CD14-positive monocyte (primary cell): ENCODE measurements at regions not wholly inside any gene's neighbourhood (a gene's known extent, or its start where the extent isn't known, plus 50 kb on each side); places are given as distances from the start of the nearest gene placed in this dataset.

Experiments used
- DNase-seq, 3 donors: peaks; one replicate each; pipeline ENCODE4 v3.0.0-alpha.2; 2011 to 2022
- H2AFZ ChIP-seq: 2 replicates; pipeline ENCODE4 v1.6.0; 2012; ENCODE audit warnings: mild to moderate bottlenecking, low read depth, low read length, inconsistent platforms; ENCODE audit not compliant: insufficient read depth, poor library complexity, severe bottlenecking
- H3K27ac ChIP-seq, 2 donors: 1 replicate in 1 of 2; 2 replicates in 1 of 2; pipeline ENCODE4 v1.5.1; 2012 to 2013; ENCODE audit warnings: low read length in 2 of 2, control low read depth in 1 of 2, inconsistent platforms in 1 of 2, low read depth in 1 of 2, mild to moderate bottlenecking in 1 of 2
- H3K27me3 ChIP-seq, 2 donors: one replicate each; pipeline versions ENCODE4 v1.6.0 to v1.6.1; 2011 to 2013; ENCODE audit warnings: low read length in 2 of 2; ENCODE audit not compliant: control insufficient read depth in 2 of 2, insufficient read depth in 2 of 2
- H3K36me3 ChIP-seq, 2 donors: replicated peaks in 1 of 2; 1 replicate in 1 of 2; 2 replicates in 1 of 2; pipeline versions ENCODE4 v1.5.1 to v1.6.1; 2012 to 2013; ENCODE audit warnings: low read length in 2 of 2, control low read depth in 1 of 2, inconsistent platforms in 1 of 2, mild to moderate bottlenecking in 1 of 2; ENCODE audit not compliant: insufficient read depth in 2 of 2, control insufficient read depth in 1 of 2
- H3K4me1 ChIP-seq, 2 donors: 1 replicate in 1 of 2; 2 replicates in 1 of 2; pipeline versions ENCODE4 v1.5.1 to v1.6.1; 2012 to 2013; ENCODE audit warnings: low read length in 2 of 2, control low read depth in 1 of 2, inconsistent platforms in 1 of 2, mild to moderate bottlenecking in 1 of 2, moderate library complexity in 1 of 2; ENCODE audit not compliant: insufficient read depth in 2 of 2, control insufficient read depth in 1 of 2
- H3K4me2 ChIP-seq: replicated peaks from 2 replicates; pipeline ENCODE3; 2012; ENCODE audit warnings: low read length, moderate library complexity, mild to moderate bottlenecking; ENCODE audit not compliant: poor library complexity, severe bottlenecking; ENCODE audit errors: extremely low read depth
- H3K4me3 ChIP-seq, 3 experiments: fragments of 200-600 bp in 1 of 3; sonication (generic) in 1 of 3; replicated peaks in 1 of 3; 1 replicate in 2 of 3; 2 replicates in 1 of 3; pipeline ENCODE4 v1.5.1; 2011 to 2013; ENCODE audit warnings: low read length in 3 of 3, mild to moderate bottlenecking in 3 of 3, control low read depth in 2 of 3, low read depth in 2 of 3, inconsistent platforms in 1 of 3, moderate library complexity in 1 of 3
- H3K79me2 ChIP-seq: 2 replicates; pipeline ENCODE4 v1.6.0; 2012; ENCODE audit warnings: mild to moderate bottlenecking, control low read depth, inconsistent platforms, low read length, moderate library complexity; ENCODE audit not compliant: insufficient read depth
- H3K9ac ChIP-seq: 2 replicates; pipeline ENCODE4 v1.6.0; 2017; ENCODE audit warnings: low read length, mild to moderate bottlenecking; ENCODE audit not compliant: insufficient read depth, poor library complexity, severe bottlenecking
- H3K9me3 ChIP-seq, 2 donors: replicated peaks in 1 of 2; 1 replicate in 1 of 2; 2 replicates in 1 of 2; pipeline versions ENCODE4 v1.5.1 to v1.6.1; 2012 to 2013; ENCODE audit warnings: low read length in 2 of 2, control low read depth in 1 of 2; ENCODE audit not compliant: control insufficient read depth in 1 of 2, insufficient read depth in 1 of 2
- H4K20me1 ChIP-seq: 2 replicates; pipeline ENCODE4 v1.6.0; 2012; ENCODE audit warnings: mild to moderate bottlenecking, low read length, control low read depth, moderate library complexity; ENCODE audit not compliant: insufficient read depth
- H3K27ac Mint-ChIP-seq, 7 donors: one replicate each; pipeline ENCODE4 v1.8.0; 2020; ENCODE audit warnings: mild to moderate bottlenecking in 7 of 7, mixed read lengths in 7 of 7, moderate library complexity in 6 of 7, inconsistent platforms in 2 of 7
- H3K27me3 Mint-ChIP-seq, 3 donors: one replicate each; pipeline ENCODE4 v1.8.0; 2021 to 2022; ENCODE audit warnings: low read depth in 3 of 3, mild to moderate bottlenecking in 3 of 3, mixed read lengths in 3 of 3, moderate library complexity in 3 of 3, inconsistent platforms in 1 of 3
- H3K36me3 Mint-ChIP-seq, 2 donors: one replicate each; pipeline ENCODE4 v1.8.0; 2020; ENCODE audit warnings: mixed read lengths in 2 of 2, inconsistent platforms in 1 of 2, mild to moderate bottlenecking in 1 of 2
- H3K4me1 Mint-ChIP-seq: one replicate; pipeline ENCODE4 v1.8.0; 2020; ENCODE audit warnings: mild to moderate bottlenecking, mixed read lengths
- H3K4me3 Mint-ChIP-seq, 2 donors: one replicate each; pipeline ENCODE4 v1.8.0; 2020; ENCODE audit warnings: mild to moderate bottlenecking in 2 of 2, mixed read lengths in 2 of 2, moderate library complexity in 1 of 2
- H3K9me3 Mint-ChIP-seq, 7 donors: one replicate each; pipeline ENCODE4 v1.8.0; 2020 to 2022; ENCODE audit warnings: mixed read lengths in 7 of 7, mild to moderate bottlenecking in 6 of 7, moderate library complexity in 6 of 7, inconsistent platforms in 2 of 7
- CTCF ChIP-seq: fragments of 200-600 bp; IDR thresholded peaks from one replicate; pipeline ENCODE4 v1.8.0; 2022; ENCODE audit warnings: antibody characterized with exemption, mild to moderate bottlenecking
- WGBS: methylation state at CpG from one replicate; pipeline ENCODE4 v1.1.5; 2013; ENCODE audit warnings: missing lambda C conversion rate; ENCODE audit not compliant: insufficient coverage; 5-methylcytosine and 5-hydroxymethylcytosine counted together
- intact Hi-C, 2 donors: fragments of 100-400 bp; cut with micrococcal nuclease; formaldehyde crosslinking; loops; one replicate each; pipeline versions ENCODE4 v1.15.0 to v1.15.1; 2023

- H3K4me3 Mint-ChIP-seq, result no peak overlapping the region
- Histone ChIP-seq H2AFZ (no peak overlapping the region), H3K4me1 (no peaks in the 10 kb centered on the region), H3K27ac (no peak overlapping the region), H3K79me2 (no peaks in the 10 kb centered on the region), H3K9me3 (peaks cover 4 to 11% of the 10 kb centered on the region in 2 donors), H3K9ac (no peak overlapping the region), H3K36me3 (no peaks in the 10 kb centered on the region), H3K27me3 (no peaks in the 10 kb centered on the region), H3K4me2 (no peak overlapping the region), H4K20me1 (no peaks in the 10 kb centered on the region), H3K4me3 (no peak overlapping the region)
- no peaks in the 10 kb centered on the region for H3K4me1 Mint-ChIP-seq
- intact Hi-C loops, result no loop called here
- no peaks in the 10 kb centered on the region for H3K36me3 Mint-ChIP-seq
- H3K9me3 Mint-ChIP-seq, result peaks cover 0 to 11% (median 3%) of the 10 kb centered on the region in 7 donors
- no peak for DNase-seq
- WGBS, result 96% methylated on average over 6 of the region's 9 CpGs
- H3K27me3 Mint-ChIP-seq, result no peaks in the 10 kb centered on the region
- peak overlapping the region in 1 of 7 donors; percentile 54 for H3K27ac Mint-ChIP-seq
- no peak for TF ChIP-seq CTCF
These were observed 1063.9 kb upstream of the ACO1 start for GRCh38 chr9:31320494-31320893.

GRCh38 chr9:31321256-31321655, 1063.2 kb upstream of the ACO1 start:
- H3K9me3 Mint-ChIP-seq, result peaks cover 0 to 12% (median 3%) of the 10 kb centered on the region in 7 donors
- H3K27ac Mint-ChIP-seq, result no peak overlapping the region
- no peaks in the 10 kb centered on the region for H4K20me1 ChIP-seq
- H3K79me2 ChIP-seq, result no peaks in the 10 kb centered on the region
- no peaks in the 10 kb centered on the region for H3K27me3 Mint-ChIP-seq
- H3K27ac ChIP-seq, result no peak overlapping the region
- H3K9me3 ChIP-seq, result peaks cover 4 to 11% of the 10 kb centered on the region in 2 donors
- H3K4me3 ChIP-seq, result no peak overlapping the region
- intact Hi-C loops, result no loop called here
- H3K36me3 ChIP-seq, result no peaks in the 10 kb centered on the region
- no peak for DNase-seq
- H3K4me2 ChIP-seq, result no peak overlapping the region
- no peaks in the 10 kb centered on the region for H3K36me3 Mint-ChIP-seq
- TF ChIP-seq CTCF, result no peak
- no peaks in the 10 kb centered on the region for H3K4me1 ChIP-seq
- H3K27me3 ChIP-seq, result no peaks in the 10 kb centered on the region
- no peak overlapping the region for H3K4me3 Mint-ChIP-seq
- H2AFZ ChIP-seq, result no peak overlapping the region
- no peaks in the 10 kb centered on the region for H3K4me1 Mint-ChIP-seq
- WGBS, result 82% methylated on average over 5 of the region's 6 CpGs
- no peak overlapping the region for H3K9ac ChIP-seq
